HK-2 (cell line): ENCODE measurements at regions not wholly inside any gene's neighbourhood (a gene's known extent, or its start where the extent isn't known, plus 50 kb on each side); places are given as distances from the start of the nearest gene placed in this dataset.

Experiments used
- DNase-seq: peaks from one replicate; pipeline ENCODE4 v3.0.0-alpha.2; 2018; ENCODE audit not compliant: unreplicated experiment

- no peak for DNase-seq
These were observed 360.1 kb downstream of the TNS3 start for GRCh38 chr7:47221826-47222225.

- DNase-seq: no peak
These were observed 363.3 kb downstream of the TNS3 start for GRCh38 chr7:47218378-47219176.

GRCh38 chr7:47217570-47218360 lies 364.1 kb downstream of the TNS3 start:
- DNase-seq: no peak

DNA sequence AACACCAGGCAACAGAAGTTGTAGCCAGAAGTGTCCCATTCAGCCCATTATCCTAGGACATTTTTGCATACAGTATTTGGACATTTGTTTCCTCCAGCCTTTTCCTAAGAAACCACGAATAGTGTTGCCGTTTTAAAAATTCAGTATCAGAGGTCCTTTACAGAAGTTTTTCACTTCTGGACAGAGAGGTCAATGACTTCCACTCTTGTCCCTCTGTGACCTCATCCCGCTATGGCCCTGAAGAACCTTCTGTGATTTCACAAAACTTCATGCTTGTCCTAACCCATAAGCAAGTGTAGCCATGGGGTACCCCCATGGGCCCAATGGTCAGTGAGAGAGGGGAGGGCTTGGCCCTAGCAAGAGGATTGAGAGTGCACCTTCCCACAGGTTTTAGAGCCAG lies 364.8 kb downstream of the TNS3 start:
- DNase-seq: no peak

- no peak for DNase-seq
These were observed 365.5 kb downstream of the TNS3 start for GRCh38 chr7:47216439-47216838.

- DNase-seq: no peak
These were observed 366.3 kb downstream of the TNS3 start for GRCh38 chr7:47215640-47216039.

DNA sequence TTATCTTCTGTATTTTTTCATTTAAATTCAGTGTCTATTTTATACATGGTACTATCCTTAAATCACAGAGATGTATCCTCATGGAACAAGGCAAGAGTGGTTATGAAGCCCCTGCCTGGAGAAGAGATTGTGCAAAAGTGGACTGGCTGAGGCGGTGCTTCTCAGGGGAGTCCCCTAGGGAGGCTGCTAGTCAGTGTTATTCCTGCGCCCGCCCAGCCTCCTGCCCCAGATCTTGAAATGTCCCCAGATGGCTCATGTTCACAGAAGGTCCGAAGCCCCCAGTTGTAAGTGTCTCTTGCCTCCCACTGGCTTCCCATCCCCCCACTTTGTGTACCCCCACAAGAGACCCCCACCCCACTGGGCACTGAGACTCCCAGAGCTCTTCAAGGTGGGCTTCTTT lies 366.9 kb downstream of the TNS3 start:
- no peak for DNase-seq

DNA sequence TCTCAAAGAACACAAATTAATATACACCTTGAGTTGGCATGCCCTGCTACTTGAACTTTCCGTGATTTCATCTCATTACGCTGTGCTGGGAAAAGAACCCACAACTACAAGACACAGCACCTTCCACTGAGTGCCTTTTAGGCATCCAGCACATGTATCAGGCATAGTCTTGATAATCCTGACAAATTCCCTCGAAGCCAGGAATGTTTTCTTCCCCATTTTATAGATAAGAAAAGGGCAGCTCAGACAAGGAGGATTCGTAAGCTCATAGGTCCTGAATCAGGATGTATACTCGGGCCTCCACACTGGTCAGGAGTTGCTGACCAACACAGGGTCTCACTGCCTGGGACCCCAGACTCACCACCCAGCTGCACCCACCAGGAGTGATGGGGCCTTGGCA lies 368.6 kb downstream of the TNS3 start:
- DNase-seq: no peak

DNA sequence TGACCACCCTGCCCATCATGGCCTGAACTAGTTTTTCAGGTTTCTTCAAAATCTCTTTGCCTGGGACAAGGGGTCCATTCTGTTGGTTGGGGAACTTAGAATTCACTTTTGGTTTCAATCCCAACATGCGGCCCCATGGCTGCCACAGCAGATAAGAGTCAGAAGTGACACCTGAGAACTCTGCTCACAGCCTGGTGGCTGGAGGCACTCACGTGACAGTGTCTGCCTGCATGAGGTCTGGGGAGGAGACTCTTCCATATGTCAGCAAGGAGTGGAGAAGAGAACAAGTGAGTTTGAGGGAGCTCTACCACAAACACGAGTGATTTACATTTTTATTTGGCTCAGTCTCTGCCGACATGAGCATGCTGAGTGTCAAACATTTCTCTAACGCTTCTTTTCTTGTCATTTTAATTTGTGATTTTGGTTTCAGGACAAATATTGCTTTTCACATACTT lies 370.4 kb downstream of the TNS3 start:
- DNase-seq: no peak

DNA sequence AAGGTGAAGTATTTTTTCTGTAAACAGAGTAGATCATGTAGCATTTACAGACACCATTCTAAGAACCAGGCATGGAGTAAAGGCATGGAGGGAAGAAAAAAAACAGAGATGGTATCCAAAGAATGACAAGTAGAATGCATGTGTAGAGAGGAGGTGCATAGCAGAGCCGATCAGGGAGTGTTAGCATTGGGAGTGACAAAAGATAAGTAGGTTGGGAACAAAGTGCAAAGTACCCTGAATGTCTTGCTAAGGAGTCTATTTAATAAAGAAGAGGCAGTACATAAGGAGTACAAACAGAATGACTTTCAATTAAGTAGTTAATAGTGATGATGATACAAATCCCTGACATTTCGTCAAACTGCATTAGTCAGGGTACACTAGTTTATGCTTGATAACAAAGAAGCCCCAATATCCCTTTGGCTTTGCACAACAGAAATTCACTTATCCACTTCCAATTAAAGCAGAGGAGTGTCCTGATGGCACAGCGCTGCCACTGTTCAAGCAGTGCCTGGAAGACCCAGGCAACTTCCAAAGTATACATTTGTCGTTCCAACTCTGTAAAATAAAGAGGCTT lies 371.5 kb downstream of the TNS3 start:
- DNase-seq: no peak

GRCh38 chr7:47207956-47208355 lies 374.0 kb downstream of the TNS3 start:
- DNase-seq: no peak

GRCh38 chr7:47204709-47205108 lies 377.2 kb downstream of the TNS3 start:
- DNase-seq: no peak

DNA sequence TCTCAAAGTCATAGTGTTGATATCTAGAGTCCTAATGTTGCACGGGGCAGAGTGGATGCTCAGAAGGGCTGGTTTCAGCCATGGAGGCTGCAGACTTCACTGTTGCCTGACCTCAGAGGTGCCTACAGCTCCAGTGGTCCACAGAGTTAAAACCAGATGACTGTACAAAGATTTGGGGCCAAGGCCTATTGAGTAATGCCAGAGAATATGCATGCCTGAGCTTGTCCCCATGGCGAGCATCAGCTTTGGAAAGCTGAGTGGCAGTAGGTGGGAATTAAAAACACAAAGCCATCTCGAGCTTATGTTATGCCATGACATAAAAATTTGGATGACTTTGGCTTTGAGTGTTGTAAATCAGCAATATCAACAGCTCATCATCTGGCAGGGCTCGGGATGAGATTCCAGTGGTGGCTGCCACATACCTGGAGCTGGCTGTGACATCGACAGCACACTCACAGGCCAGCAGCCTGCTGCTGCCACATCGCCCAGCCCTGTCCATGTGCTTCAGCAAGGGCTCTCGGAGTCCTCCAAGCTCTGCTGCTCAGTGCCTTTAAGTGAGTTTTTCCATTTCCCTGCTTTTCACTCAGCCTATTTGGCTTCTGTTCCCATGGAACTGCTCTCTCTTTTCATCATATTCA lies 379.6 kb downstream of the TNS3 start:
- no peak for DNase-seq

DNA sequence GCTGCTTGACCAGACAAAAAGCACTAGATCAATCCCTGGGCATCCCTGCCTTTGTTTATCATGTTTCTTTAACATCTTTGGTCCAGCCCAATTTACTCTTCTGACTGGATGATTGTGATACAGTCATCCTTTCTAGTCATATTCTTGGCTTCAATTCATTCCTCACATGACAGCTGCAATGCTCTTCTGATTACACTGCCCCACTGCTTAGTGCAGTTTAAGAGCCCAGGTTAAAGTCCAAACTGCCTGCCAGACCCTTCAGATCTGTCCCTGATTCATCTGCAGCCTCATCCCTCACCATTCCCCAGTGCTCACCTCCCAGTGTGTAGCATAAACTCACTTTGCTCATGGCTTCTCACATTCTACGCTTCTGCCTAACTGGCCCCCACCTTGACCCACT lies 383.8 kb downstream of the TNS3 start:
- no peak for DNase-seq

DNA sequence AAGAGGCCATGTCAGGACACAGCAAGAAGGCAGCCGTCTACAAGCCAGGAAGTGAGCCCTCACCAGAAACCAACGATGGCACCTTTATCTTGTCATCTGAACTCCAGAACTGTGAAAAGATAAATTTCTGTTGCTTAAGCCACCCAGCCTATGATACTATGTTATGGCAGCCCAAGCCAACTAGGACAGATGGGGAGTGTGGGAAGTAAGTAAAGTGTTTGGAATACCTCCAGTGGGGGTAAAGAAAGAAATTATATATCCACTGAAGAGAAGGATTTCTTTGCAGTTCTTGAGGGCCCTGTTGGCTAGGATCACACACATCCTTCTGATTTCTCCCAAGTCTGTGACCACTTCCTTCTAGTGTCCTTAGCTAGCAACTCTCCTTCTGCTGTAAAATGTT lies 384.4 kb downstream of the TNS3 start:
- no peak for DNase-seq

- DNase-seq: no peak
These were observed 385.2 kb downstream of the TNS3 start for GRCh38 chr7:47196737-47197136.

- no peak for DNase-seq
These were observed 385.7 kb downstream of the TNS3 start for GRCh38 chr7:47196106-47196645.

GRCh38 chr7:47195641-47196040 lies 386.3 kb downstream of the TNS3 start:
- DNase-seq: no peak

- no peak for DNase-seq
These were observed 387.3 kb downstream of the TNS3 start for GRCh38 chr7:47194516-47195057.

- DNase-seq: no peak
These were observed 388.9 kb downstream of the TNS3 start for GRCh38 chr7:47192978-47193377.

DNA sequence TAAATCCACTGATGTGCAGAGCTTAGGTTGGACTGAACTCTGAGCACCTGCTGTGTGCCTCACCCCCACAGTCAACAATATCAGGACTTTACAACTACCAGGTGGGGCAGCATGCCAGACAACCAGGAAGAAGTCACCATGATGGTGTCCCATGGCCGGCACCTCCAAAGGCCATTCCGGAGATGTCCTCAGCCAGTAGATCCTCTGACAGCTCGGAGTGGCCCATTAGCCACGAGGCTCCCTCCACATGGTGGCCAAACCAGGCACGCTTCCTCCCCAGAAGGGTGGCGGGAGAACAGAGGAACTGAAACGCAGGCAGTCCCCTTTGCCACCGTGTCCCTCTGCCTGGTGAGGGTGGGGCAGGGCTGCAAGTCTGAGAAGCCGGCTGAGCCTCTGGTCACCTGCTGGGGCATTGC lies 390.0 kb downstream of the TNS3 start:
- DNase-seq: no peak

DNA sequence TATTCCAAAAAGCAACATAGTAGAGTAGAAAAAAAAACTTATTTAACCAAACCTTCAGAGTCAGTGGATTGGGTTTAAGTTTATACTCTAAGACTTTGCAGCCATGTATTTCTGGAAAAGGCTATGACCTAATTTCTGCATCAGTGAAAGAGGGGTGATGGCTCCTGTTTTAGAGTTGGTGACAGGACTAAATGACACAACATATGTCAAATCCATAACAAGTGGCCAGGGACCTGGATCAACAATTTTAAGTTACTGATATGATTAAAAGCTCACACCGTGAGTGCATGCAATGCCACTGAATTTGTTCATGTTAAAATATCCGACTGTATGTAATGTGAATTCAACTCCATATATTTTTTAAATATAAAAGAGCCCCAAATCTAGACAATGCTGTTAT lies 390.6 kb downstream of the TNS3 start:
- DNase-seq: no peak
